Spleen (tissue), 7 donors: ENCODE measurements at regions not wholly inside any gene's neighbourhood (a gene's known extent, or its start where the extent isn't known, plus 50 kb on each side); places are given as distances from the start of the nearest gene placed in this dataset.

ENCODE experiments used
- POLR2A ChIP-seq, 3 donors: fragments of 450-650 bp; IDR thresholded peaks; one replicate each; pipeline ENCODE4 v1.5.1; 2017; ENCODE audit warnings: antibody characterized with exemption in 3 of 3, mild to moderate bottlenecking in 1 of 3
- POLR2AphosphoS5 ChIP-seq, 3 donors: sonication (generic); formaldehyde crosslinking; IDR thresholded peaks; one replicate each; pipeline ENCODE4 v1.5.1; 2017; ENCODE audit warnings: antibody characterized with exemption in 3 of 3
- TF ChIP-seq, protein P1 (sequence below), 11 experiments: fragments of 200-600 bp in 7 of 11; fragments of 450-650 bp in 4 of 11; sonication (generic) in 4 of 11; IDR thresholded peaks in 8 of 11; conservative IDR thresholded peaks in 3 of 11; 1 replicate in 7 of 11; 2 replicates in 4 of 11; pipeline versions ENCODE4 v1.4.0 to v1.8.0; 2016 to 2021; ENCODE audit warnings: antibody characterized with exemption in 11 of 11, inconsistent platforms in 4 of 11, mild to moderate bottlenecking in 1 of 11
- donor health status: DM: no; HTN: no; CAD: no; lungs with moderate emphysema.
- donor health status: DM: no; HTN: no; CAD: no.
- donor health status: DM: no; HTN: no; CAD: no.

DNA sequence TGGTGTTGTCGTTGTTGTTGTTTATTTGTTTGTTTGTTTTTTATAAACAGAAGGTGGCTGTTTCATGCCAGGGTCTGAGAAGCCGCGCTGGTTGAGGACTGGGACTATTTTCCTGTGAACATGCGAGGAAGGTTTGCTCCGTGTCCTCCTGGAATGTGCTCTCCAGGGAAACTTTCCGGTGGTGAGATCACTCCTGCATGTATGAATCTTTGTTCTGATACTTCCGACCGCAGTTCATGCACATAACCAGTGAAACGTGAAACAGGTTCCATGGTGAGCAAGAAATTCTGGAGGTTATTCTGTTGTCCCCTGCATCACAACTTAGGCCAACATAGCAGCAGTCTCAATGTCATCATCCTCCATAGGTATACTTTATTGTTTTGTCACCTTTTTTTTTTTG, 187.6 kb upstream of the ARGLU1 start:
- TF ChIP-seq, protein P1, sequence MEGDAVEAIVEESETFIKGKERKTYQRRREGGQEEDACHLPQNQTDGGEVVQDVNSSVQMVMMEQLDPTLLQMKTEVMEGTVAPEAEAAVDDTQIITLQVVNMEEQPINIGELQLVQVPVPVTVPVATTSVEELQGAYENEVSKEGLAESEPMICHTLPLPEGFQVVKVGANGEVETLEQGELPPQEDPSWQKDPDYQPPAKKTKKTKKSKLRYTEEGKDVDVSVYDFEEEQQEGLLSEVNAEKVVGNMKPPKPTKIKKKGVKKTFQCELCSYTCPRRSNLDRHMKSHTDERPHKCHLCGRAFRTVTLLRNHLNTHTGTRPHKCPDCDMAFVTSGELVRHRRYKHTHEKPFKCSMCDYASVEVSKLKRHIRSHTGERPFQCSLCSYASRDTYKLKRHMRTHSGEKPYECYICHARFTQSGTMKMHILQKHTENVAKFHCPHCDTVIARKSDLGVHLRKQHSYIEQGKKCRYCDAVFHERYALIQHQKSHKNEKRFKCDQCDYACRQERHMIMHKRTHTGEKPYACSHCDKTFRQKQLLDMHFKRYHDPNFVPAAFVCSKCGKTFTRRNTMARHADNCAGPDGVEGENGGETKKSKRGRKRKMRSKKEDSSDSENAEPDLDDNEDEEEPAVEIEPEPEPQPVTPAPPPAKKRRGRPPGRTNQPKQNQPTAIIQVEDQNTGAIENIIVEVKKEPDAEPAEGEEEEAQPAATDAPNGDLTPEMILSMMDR (IDR thresholded peaks at IDR 0.05 in 8 of 11, conservative IDR thresholded peaks at IDR 0.05 in 3 of 11) = no peak
- TF ChIP-seq POLR2A (IDR thresholded peaks at IDR 0.05) (no peak), POLR2AphosphoS5 (IDR thresholded peaks at IDR 0.05) (no peak)
